Neural cell (in vitro differentiated cells): ENCODE measurements at regions not wholly inside any gene's neighbourhood (a gene's known extent, or its start where the extent isn't known, plus 50 kb on each side); places are given as distances from the start of the nearest gene placed in this dataset.

Experiments
- EP300 ChIP-seq: fragments of 450-650 bp; conservative IDR thresholded peaks from 2 replicates; pipeline ENCODE4 v1.6.1; 2014; ENCODE audit warnings: antibody characterized with exemption, mild to moderate bottlenecking, moderate library complexity; ENCODE audit not compliant: poor library complexity, severe bottlenecking
- EZH2 ChIP-seq: fragments of 200-600, 300-800 bp; shearing (Covaris generic), sonication (generic); IDR thresholded peaks from 2 replicates; pipeline ENCODE4 v1.6.1; 2014; ENCODE audit warnings: antibody characterized with exemption, low read length, borderline replicate concordance, mild to moderate bottlenecking; ENCODE audit not compliant: insufficient read depth, poor library complexity, severe bottlenecking
- MXI1 ChIP-seq: fragments of 450-650 bp; conservative IDR thresholded peaks from 2 replicates; pipeline ENCODE4 v1.6.1; 2014; ENCODE audit warnings: antibody characterized with exemption, mild to moderate bottlenecking; ENCODE audit not compliant: poor library complexity, severe bottlenecking
- POLR2AphosphoS5 ChIP-seq: IDR thresholded peaks from 2 replicates; pipeline ENCODE4 v1.6.1; 2012
- RAD21 ChIP-seq: fragments of 450-650 bp; conservative IDR thresholded peaks from 2 replicates; pipeline ENCODE4 v1.6.1; 2014; ENCODE audit warnings: antibody characterized with exemption, mild to moderate bottlenecking, moderate library complexity
- SMC3 ChIP-seq: fragments of 450-650 bp; conservative IDR thresholded peaks from 2 replicates; pipeline ENCODE4 v1.6.1; 2014; ENCODE audit warnings: antibody characterized with exemption, mild to moderate bottlenecking, moderate library complexity; ENCODE audit not compliant: poor library complexity
- TAF1 ChIP-seq: IDR thresholded peaks from 2 replicates; pipeline ENCODE4 v1.6.1; 2012; ENCODE audit warnings: low read depth
- TF ChIP-seq, protein P1 (sequence below): fragments of 450-650 bp; IDR thresholded peaks from 2 replicates; pipeline ENCODE4 v1.5.1; 2014; ENCODE audit warnings: antibody characterized with exemption, mild to moderate bottlenecking, moderate library complexity; ENCODE audit not compliant: poor library complexity, severe bottlenecking
- TF ChIP-seq, protein P2 (sequence below): IDR thresholded peaks from 2 replicates; pipeline ENCODE4 v1.6.1; 2012; ENCODE audit warnings: borderline replicate concordance

GRCh38 chr3:13161021-13161759, 88.0 kb upstream of the IQSEC1 start:
- TF ChIP-seq POLR2AphosphoS5: no peak
- TF ChIP-seq RAD21: no peak
- TF ChIP-seq, protein P1, sequence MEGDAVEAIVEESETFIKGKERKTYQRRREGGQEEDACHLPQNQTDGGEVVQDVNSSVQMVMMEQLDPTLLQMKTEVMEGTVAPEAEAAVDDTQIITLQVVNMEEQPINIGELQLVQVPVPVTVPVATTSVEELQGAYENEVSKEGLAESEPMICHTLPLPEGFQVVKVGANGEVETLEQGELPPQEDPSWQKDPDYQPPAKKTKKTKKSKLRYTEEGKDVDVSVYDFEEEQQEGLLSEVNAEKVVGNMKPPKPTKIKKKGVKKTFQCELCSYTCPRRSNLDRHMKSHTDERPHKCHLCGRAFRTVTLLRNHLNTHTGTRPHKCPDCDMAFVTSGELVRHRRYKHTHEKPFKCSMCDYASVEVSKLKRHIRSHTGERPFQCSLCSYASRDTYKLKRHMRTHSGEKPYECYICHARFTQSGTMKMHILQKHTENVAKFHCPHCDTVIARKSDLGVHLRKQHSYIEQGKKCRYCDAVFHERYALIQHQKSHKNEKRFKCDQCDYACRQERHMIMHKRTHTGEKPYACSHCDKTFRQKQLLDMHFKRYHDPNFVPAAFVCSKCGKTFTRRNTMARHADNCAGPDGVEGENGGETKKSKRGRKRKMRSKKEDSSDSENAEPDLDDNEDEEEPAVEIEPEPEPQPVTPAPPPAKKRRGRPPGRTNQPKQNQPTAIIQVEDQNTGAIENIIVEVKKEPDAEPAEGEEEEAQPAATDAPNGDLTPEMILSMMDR: peak; percentile 28
- no peak for TF ChIP-seq EP300
- no peak for TF ChIP-seq SMC3
- TF ChIP-seq MXI1: no peak
- TF ChIP-seq EZH2: no peak
- TF ChIP-seq, protein P2, sequence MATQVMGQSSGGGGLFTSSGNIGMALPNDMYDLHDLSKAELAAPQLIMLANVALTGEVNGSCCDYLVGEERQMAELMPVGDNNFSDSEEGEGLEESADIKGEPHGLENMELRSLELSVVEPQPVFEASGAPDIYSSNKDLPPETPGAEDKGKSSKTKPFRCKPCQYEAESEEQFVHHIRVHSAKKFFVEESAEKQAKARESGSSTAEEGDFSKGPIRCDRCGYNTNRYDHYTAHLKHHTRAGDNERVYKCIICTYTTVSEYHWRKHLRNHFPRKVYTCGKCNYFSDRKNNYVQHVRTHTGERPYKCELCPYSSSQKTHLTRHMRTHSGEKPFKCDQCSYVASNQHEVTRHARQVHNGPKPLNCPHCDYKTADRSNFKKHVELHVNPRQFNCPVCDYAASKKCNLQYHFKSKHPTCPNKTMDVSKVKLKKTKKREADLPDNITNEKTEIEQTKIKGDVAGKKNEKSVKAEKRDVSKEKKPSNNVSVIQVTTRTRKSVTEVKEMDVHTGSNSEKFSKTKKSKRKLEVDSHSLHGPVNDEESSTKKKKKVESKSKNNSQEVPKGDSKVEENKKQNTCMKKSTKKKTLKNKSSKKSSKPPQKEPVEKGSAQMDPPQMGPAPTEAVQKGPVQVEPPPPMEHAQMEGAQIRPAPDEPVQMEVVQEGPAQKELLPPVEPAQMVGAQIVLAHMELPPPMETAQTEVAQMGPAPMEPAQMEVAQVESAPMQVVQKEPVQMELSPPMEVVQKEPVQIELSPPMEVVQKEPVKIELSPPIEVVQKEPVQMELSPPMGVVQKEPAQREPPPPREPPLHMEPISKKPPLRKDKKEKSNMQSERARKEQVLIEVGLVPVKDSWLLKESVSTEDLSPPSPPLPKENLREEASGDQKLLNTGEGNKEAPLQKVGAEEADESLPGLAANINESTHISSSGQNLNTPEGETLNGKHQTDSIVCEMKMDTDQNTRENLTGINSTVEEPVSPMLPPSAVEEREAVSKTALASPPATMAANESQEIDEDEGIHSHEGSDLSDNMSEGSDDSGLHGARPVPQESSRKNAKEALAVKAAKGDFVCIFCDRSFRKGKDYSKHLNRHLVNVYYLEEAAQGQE: no peak
- TF ChIP-seq TAF1: no peak
